Stimulated activated CD8-positive, alpha-beta memory T cell treated with anti-CD3 and anti-CD28 coated beads, Interleukin-15, amount 100 ng/mL, for 48 hours (primary cell): ENCODE measurements at regions not wholly inside any gene's neighbourhood (a gene's known extent, or its start where the extent isn't known, plus 50 kb on each side); places are given as distances from the start of the nearest gene placed in this dataset.
"Not testable (repeated sequence)": the region's sequence is repeated elsewhere in the genome, so short reads cannot be mapped to it uniquely, and the experiment has no call there.

Experiments
- DNase-seq, 2 donors: peaks; one replicate each; pipeline ENCODE4 v3.0.0-alpha.2; 2020; ENCODE audit warnings: low read depth in 2 of 2

- DNase-seq, result no peak
Measured at GRCh38 chr5:7274203-7274602, 121.7 kb upstream of the ADCY2 start.

GRCh38 chr5:7289634-7290033 lies 106.3 kb upstream of the ADCY2 start:
- not testable (repeated sequence) for DNase-seq

GRCh38 chr5:7297821-7298220 lies 98.1 kb upstream of the ADCY2 start:
- DNase-seq, result not testable (repeated sequence)

GRCh38 chr5:7299731-7300130 lies 96.2 kb upstream of the ADCY2 start:
- DNase-seq, result not testable (repeated sequence)

GRCh38 chr5:7305000-7305674 lies 90.8 kb upstream of the ADCY2 start:
- not testable (repeated sequence) for DNase-seq

- DNase-seq, result not testable (repeated sequence)
Measured at GRCh38 chr5:7306556-7306955, 89.4 kb upstream of the ADCY2 start.

GRCh38 chr5:7307709-7308108 lies 88.2 kb upstream of the ADCY2 start:
- not testable (repeated sequence) for DNase-seq

- not testable (repeated sequence) for DNase-seq
Measured at GRCh38 chr5:7309715-7310114, 86.2 kb upstream of the ADCY2 start.

GRCh38 chr5:7310656-7311055 lies 85.3 kb upstream of the ADCY2 start:
- DNase-seq, result not testable (repeated sequence)

- no peak for DNase-seq
Measured at GRCh38 chr5:7315118-7315517, 80.8 kb upstream of the ADCY2 start.

GRCh38 chr5:7317751-7318150 lies 78.2 kb upstream of the ADCY2 start:
- DNase-seq, result no peak

GRCh38 chr5:7320701-7321301 lies 75.1 kb upstream of the ADCY2 start:
- DNase-seq, result no peak

- DNase-seq, result no peak
Measured at GRCh38 chr5:7321724-7322123, 74.2 kb upstream of the ADCY2 start.

GRCh38 chr5:7324919-7325318 lies 71.0 kb upstream of the ADCY2 start:
- no peak for DNase-seq

GRCh38 chr5:7325975-7326913 lies 69.7 kb upstream of the ADCY2 start:
- no peak for DNase-seq

GRCh38 chr5:7329141-7329540 lies 66.8 kb upstream of the ADCY2 start:
- DNase-seq, result no peak

- no peak for DNase-seq
Measured at GRCh38 chr5:7329712-7330111, 66.2 kb upstream of the ADCY2 start.

- DNase-seq, result no peak
Measured at GRCh38 chr5:7330256-7330655, 65.7 kb upstream of the ADCY2 start.

- no peak for DNase-seq
Measured at GRCh38 chr5:7331131-7331530, 64.8 kb upstream of the ADCY2 start.
